B cell (primary cell): ENCODE measurements at regions not wholly inside any gene's neighbourhood (a gene's known extent, or its start where the extent isn't known, plus 50 kb on each side); places are given as distances from the start of the nearest gene placed in this dataset.

ENCODE experiments used
- EZH2 ChIP-seq: IDR thresholded peaks from 2 replicates; pipeline ENCODE4 v1.6.1; 2012; ENCODE audit warnings: borderline replicate concordance, low read depth, mild to moderate bottlenecking, moderate library complexity, low read length; ENCODE audit not compliant: insufficient read depth, poor library complexity, severe bottlenecking
- TF ChIP-seq, protein P1 (sequence below): fragments of 200-600 bp; IDR thresholded peaks from one replicate; pipeline ENCODE4 v1.8.0; 2022; ENCODE audit warnings: antibody characterized with exemption, mild to moderate bottlenecking

DNA sequence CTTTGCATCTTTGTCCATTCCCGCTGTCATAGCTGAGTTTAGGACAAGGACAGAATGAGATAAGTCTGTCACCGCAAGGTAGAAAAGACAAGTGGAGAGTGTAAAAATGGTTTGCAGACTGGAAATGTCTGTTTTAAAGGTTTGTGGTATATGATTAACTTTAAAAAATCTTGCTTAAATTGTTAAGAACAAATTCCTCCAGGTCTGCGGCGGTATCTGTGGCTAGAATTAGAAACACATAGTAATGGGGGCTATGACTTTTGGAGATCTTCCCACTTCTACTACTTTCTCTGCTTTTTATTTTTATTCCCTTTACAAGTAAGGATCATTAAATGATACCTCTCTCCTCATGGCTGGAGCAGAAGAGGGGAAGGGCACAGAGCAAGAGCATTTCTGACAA is 92.2 kb downstream of the MID1IP1 start:
- TF ChIP-seq, protein P1, sequence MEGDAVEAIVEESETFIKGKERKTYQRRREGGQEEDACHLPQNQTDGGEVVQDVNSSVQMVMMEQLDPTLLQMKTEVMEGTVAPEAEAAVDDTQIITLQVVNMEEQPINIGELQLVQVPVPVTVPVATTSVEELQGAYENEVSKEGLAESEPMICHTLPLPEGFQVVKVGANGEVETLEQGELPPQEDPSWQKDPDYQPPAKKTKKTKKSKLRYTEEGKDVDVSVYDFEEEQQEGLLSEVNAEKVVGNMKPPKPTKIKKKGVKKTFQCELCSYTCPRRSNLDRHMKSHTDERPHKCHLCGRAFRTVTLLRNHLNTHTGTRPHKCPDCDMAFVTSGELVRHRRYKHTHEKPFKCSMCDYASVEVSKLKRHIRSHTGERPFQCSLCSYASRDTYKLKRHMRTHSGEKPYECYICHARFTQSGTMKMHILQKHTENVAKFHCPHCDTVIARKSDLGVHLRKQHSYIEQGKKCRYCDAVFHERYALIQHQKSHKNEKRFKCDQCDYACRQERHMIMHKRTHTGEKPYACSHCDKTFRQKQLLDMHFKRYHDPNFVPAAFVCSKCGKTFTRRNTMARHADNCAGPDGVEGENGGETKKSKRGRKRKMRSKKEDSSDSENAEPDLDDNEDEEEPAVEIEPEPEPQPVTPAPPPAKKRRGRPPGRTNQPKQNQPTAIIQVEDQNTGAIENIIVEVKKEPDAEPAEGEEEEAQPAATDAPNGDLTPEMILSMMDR, result no peak
- TF ChIP-seq EZH2, result no peak
